ENCODE measurements at regions not wholly inside any gene's neighbourhood (a gene's known extent, or its start where the extent isn't known, plus 50 kb on each side); places are given as distances from the start of the nearest gene placed in this dataset.

DNA sequence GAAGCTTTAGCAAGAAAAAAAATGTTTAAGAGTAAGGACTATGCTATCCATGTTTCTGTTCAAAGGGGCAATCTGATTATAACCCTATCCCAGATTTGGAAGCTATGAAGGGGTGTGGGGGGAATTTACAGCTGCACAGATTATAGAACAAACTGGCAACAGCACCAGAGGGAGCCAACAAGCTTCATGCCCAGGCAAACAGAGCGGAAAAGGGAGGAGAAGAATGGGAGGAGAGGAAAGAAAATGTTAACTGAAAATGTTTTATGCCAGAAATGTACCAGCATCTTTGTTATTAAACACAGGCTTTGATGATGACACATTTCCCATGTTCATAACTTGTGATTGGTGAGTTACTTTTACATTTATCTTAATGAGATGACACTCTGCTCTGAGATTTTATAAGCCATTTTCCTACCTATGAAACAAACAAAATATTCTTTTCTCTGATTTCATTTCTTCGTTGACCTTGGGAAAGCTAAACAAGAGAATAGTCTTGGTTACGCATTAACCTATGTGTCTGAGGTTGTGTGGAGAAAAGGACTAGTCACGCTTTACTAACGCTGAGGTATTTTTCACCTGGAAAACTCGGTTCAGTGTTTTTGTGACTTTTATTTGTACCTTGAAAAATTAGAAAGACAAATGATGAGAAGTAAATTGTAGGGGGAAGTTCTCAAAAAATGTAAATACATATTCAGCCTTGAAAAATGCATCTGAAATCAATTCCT is 235.8 kb upstream of the MIR17HG start:
- TF ChIP-seq, protein P1, sequence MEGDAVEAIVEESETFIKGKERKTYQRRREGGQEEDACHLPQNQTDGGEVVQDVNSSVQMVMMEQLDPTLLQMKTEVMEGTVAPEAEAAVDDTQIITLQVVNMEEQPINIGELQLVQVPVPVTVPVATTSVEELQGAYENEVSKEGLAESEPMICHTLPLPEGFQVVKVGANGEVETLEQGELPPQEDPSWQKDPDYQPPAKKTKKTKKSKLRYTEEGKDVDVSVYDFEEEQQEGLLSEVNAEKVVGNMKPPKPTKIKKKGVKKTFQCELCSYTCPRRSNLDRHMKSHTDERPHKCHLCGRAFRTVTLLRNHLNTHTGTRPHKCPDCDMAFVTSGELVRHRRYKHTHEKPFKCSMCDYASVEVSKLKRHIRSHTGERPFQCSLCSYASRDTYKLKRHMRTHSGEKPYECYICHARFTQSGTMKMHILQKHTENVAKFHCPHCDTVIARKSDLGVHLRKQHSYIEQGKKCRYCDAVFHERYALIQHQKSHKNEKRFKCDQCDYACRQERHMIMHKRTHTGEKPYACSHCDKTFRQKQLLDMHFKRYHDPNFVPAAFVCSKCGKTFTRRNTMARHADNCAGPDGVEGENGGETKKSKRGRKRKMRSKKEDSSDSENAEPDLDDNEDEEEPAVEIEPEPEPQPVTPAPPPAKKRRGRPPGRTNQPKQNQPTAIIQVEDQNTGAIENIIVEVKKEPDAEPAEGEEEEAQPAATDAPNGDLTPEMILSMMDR (IDR thresholded peaks at IDR 0.05), result no peak
- no peak overlapping the region for H3K4me3 ChIP-seq
- no peaks in the 10 kb centered on the region for H3K27me3 ChIP-seq (replicated peaks; ENCODE audit: insufficient read depth)
- H3K27ac ChIP-seq, result no peak overlapping the region
- H3K4me1 ChIP-seq (ENCODE audit: control insufficient read depth in 1 of 2, low read depth in 2 of 2), result peaks cover 0 to 11% of the 10 kb centered on the region in 2 donors
- H3K36me3 ChIP-seq, result no peaks in the 10 kb centered on the region
- no peaks in the 10 kb centered on the region for H3K9me3 ChIP-seq
- no peak for DNase-seq (ENCODE audit: low spot score)
- no peak for ATAC-seq (ENCODE audit: insufficient number of reproducible peaks, low FRiP score, low read depth)

DNA sequence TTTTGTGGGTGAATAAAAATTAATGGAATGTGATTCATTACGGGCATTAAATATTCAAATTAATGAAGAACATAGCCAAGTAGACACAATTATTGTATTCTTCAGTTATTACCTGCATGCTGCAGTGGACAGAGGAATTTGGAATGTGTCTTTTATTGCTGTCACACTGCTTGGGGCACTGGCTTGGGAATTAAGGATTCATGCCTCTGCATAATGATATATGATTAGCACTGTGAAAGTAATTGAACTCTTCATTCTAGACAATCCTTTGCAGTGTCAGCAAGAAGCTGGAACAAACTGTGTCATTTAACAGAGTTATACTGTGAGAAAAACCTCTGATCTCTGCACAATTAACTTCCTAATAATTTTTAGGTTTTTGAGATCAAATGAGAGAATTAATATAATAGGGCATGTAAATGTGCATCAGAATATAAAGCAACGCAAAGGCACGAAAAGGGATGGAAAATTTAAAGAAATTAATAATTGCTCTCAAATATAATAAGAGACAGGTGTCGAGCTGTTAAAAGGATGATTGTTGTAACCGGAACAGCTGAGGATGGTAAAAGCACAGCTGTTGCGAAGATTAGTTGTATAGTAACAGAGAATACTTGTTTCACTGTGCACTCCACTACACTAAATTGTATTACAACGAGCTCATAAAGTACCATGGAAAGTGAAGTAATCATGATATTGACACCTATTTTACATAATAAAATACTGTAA is 235.1 kb upstream of the MIR17HG start:
- TF ChIP-seq, protein P1 (IDR thresholded peaks at IDR 0.05), result no peak
- ATAC-seq (ENCODE audit: insufficient number of reproducible peaks, low FRiP score, low read depth) (no peak), DNase-seq (ENCODE audit: low spot score) (no peak)

DNA sequence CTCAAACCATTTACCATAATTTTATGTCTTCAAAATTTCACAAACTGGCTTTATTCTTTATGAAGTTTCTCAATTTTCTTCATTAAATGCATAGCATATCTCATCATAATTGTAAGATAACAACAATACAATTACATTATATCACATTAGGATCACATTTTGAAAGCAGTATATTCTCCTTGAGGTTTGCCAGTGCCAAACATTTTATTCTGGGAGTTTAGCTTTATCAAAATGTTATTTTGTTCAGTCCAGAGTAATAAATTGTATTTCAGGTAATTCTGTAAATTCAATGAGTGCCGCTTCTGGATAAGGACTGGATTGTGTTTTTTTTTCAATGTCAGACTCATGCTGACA is 234.6 kb upstream of the MIR17HG start:
- H3K27me3 ChIP-seq (replicated peaks; ENCODE audit: insufficient read depth), result no peaks in the 10 kb centered on the region
- no peak overlapping the region for H3K27ac ChIP-seq
- H3K36me3 ChIP-seq, result no peaks in the 10 kb centered on the region
- no peak for DNase-seq (ENCODE audit: low spot score)
- no peak overlapping the region for H3K4me3 ChIP-seq
- TF ChIP-seq, protein P1 (IDR thresholded peaks at IDR 0.05), result no peak
- H3K4me1 ChIP-seq (ENCODE audit: control insufficient read depth in 1 of 2, low read depth in 2 of 2), result peaks cover 0 to 11% of the 10 kb centered on the region in 2 donors
- no peak for ATAC-seq (ENCODE audit: insufficient number of reproducible peaks, low FRiP score, low read depth)
- no peaks in the 10 kb centered on the region for H3K9me3 ChIP-seq

More for the DNA sequence above, 235.1 kb upstream of the MIR17HG start:
- Histone ChIP-seq H3K9me3 (no peaks in the 10 kb centered on the region), H3K27me3 (replicated peaks; ENCODE audit: insufficient read depth) (no peaks in the 10 kb centered on the region), H3K27ac (no peak overlapping the region), H3K36me3 (no peaks in the 10 kb centered on the region), H3K4me3 (no peak overlapping the region), H3K4me1 (ENCODE audit: control insufficient read depth in 1 of 2, low read depth in 2 of 2) (peaks cover 0 to 11% of the 10 kb centered on the region in 2 donors)

GRCh38 chr13:91115776-91116175 is 231.7 kb upstream of the MIR17HG start:
- H3K4me1 ChIP-seq (ENCODE audit: control insufficient read depth in 1 of 2, low read depth in 2 of 2), result peaks cover 0 to 11% of the 10 kb centered on the region in 2 donors
- ATAC-seq (ENCODE audit: insufficient number of reproducible peaks, low FRiP score, low read depth) (no peak), DNase-seq (ENCODE audit: low spot score) (no peak)
- TF ChIP-seq, protein P1 (IDR thresholded peaks at IDR 0.05), result no peak
- H3K27me3 ChIP-seq (replicated peaks; ENCODE audit: insufficient read depth), result no peaks in the 10 kb centered on the region
- no peak overlapping the region for H3K27ac ChIP-seq
- no peak overlapping the region for H3K4me3 ChIP-seq
- H3K9me3 ChIP-seq, result no peaks in the 10 kb centered on the region
- no peaks in the 10 kb centered on the region for H3K36me3 ChIP-seq

DNA sequence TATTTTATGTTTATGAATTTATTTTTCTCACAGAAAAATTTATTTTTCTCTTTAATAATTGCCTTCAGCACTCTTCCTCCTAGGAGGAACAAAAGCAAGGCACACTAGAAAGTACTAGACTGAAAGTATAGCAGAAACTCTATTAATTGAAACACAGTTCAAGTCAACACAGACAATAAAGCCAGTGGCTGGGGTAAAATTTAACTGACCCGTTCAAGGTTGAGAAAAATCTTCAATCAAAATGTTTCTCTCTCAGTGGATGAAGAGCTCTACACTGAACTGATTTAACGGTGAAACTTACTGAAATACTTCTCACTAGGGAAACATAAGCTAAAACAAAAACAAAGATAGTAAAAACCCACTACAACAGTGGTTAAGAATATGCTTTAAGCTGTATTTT is 230.1 kb upstream of the MIR17HG start:
- H3K27me3 ChIP-seq (replicated peaks; ENCODE audit: insufficient read depth), result no peaks in the 10 kb centered on the region
- no peaks in the 10 kb centered on the region for H3K9me3 ChIP-seq
- H3K4me3 ChIP-seq, result no peak overlapping the region
- H3K36me3 ChIP-seq, result no peaks in the 10 kb centered on the region
- peaks cover 0 to 11% of the 10 kb centered on the region in 2 donors for H3K4me1 ChIP-seq (ENCODE audit: control insufficient read depth in 1 of 2, low read depth in 2 of 2)
- TF ChIP-seq, protein P1 (IDR thresholded peaks at IDR 0.05), result no peak
- DNase-seq (ENCODE audit: low spot score), result no peak
- H3K27ac ChIP-seq, result no peak overlapping the region
- ATAC-seq (ENCODE audit: insufficient number of reproducible peaks, low FRiP score, low read depth), result no peak

All from thoracic aorta (tissue), 2 donors.